ENCODE measurements at regions not wholly inside any gene's neighbourhood (a gene's known extent, or its start where the extent isn't known, plus 50 kb on each side); places are given as distances from the start of the nearest gene placed in this dataset.

GRCh38 chr5:110909415-110909814, 162.1 kb upstream of the TSLP start:
- no peak for DNase-seq
- peaks cover 2% of the 10 kb centered on the region for H3K9me3 Mint-ChIP-seq
- no peaks in the 10 kb centered on the region for H3K36me3 Mint-ChIP-seq (ENCODE audit: low read depth)
- intact Hi-C loops (cut with micrococcal nuclease) = no loop called here
- no peak overlapping the region for H3K27ac Mint-ChIP-seq
- H3K27me3 Mint-ChIP-seq (ENCODE audit: low read depth) = peaks cover 6% of the 10 kb centered on the region
- H3K4me3 Mint-ChIP-seq = no peak overlapping the region
- CTCF ChIA-PET = no interaction called here
- H3K4me1 Mint-ChIP-seq (ENCODE audit: low read depth) = no peaks in the 10 kb centered on the region

GRCh38 chr5:110909950-110910349, 161.6 kb upstream of the TSLP start:
- Mint-ChIP-seq H3K9me3 (peaks cover 2% of the 10 kb centered on the region), H3K27ac (no peak overlapping the region), H3K4me1 (ENCODE audit: low read depth) (no peaks in the 10 kb centered on the region), H3K36me3 (ENCODE audit: low read depth) (no peaks in the 10 kb centered on the region), H3K27me3 (ENCODE audit: low read depth) (peaks cover 6% of the 10 kb centered on the region), H3K4me3 (no peak overlapping the region)
- CTCF ChIA-PET = no interaction called here
- no peak for DNase-seq
- intact Hi-C loops (cut with micrococcal nuclease) = no loop called here

GRCh38 chr5:110913221-110913620, 158.3 kb upstream of the TSLP start:
- H3K27me3 Mint-ChIP-seq (ENCODE audit: low read depth) = peaks cover 3% of the 10 kb centered on the region
- intact Hi-C loops (cut with micrococcal nuclease) = no loop called here
- DNase-seq = no peak
- no peaks in the 10 kb centered on the region for H3K4me1 Mint-ChIP-seq (ENCODE audit: low read depth)
- no peaks in the 10 kb centered on the region for H3K9me3 Mint-ChIP-seq
- no peak overlapping the region for H3K27ac Mint-ChIP-seq
- CTCF ChIA-PET = no interaction called here
- H3K4me3 Mint-ChIP-seq = no peak overlapping the region
- H3K36me3 Mint-ChIP-seq (ENCODE audit: low read depth) = no peaks in the 10 kb centered on the region

GRCh38 chr5:110916381-110917049, 155.0 kb upstream of the TSLP start:
- peaks cover 7% of the 10 kb centered on the region for H3K27me3 Mint-ChIP-seq (ENCODE audit: low read depth)
- CTCF ChIA-PET = no interaction called here

GRCh38 chr5:110917161-110917875, 154.2 kb upstream of the TSLP start:
- Mint-ChIP-seq H3K9me3 (no peaks in the 10 kb centered on the region), H3K4me1 (ENCODE audit: low read depth) (no peaks in the 10 kb centered on the region), H3K4me3 (no peak overlapping the region), H3K27me3 (ENCODE audit: low read depth) (peaks cover 7% of the 10 kb centered on the region), H3K27ac (no peak overlapping the region), H3K36me3 (ENCODE audit: low read depth) (no peaks in the 10 kb centered on the region)
- DNase-seq = no peak
- intact Hi-C loops (cut with micrococcal nuclease) = no loop called here
- CTCF ChIA-PET = no interaction called here

More at GRCh38 chr5:110916381-110917049, 155.0 kb upstream of the TSLP start:
- Mint-ChIP-seq H3K4me1 (ENCODE audit: low read depth) (no peaks in the 10 kb centered on the region), H3K27ac (no peak overlapping the region), H3K9me3 (no peaks in the 10 kb centered on the region), H3K4me3 (no peak overlapping the region), H3K36me3 (ENCODE audit: low read depth) (no peaks in the 10 kb centered on the region)
- intact Hi-C loops (cut with micrococcal nuclease) = no loop called here
- DNase-seq = no peak

GRCh38 chr5:110918683-110919082, 152.8 kb upstream of the TSLP start:
- Mint-ChIP-seq H3K4me3 (no peak overlapping the region), H3K9me3 (no peaks in the 10 kb centered on the region), H3K4me1 (ENCODE audit: low read depth) (no peaks in the 10 kb centered on the region), H3K27ac (no peak overlapping the region), H3K27me3 (ENCODE audit: low read depth) (peaks cover 7% of the 10 kb centered on the region), H3K36me3 (ENCODE audit: low read depth) (no peaks in the 10 kb centered on the region)
- CTCF ChIA-PET = no interaction called here
- no peak for DNase-seq
- intact Hi-C loops (cut with micrococcal nuclease) = no loop called here

GRCh38 chr5:110923971-110924370, 147.5 kb upstream of the TSLP start:
- Mint-ChIP-seq H3K36me3 (ENCODE audit: low read depth) (no peaks in the 10 kb centered on the region), H3K4me3 (no peak overlapping the region), H3K4me1 (ENCODE audit: low read depth) (no peaks in the 10 kb centered on the region), H3K9me3 (no peaks in the 10 kb centered on the region), H3K27ac (no peak overlapping the region), H3K27me3 (ENCODE audit: low read depth) (peaks cover 5% of the 10 kb centered on the region)
- intact Hi-C loops (cut with micrococcal nuclease) = no loop called here
- CTCF ChIA-PET = no interaction called here
- DNase-seq = no peak

- no peaks in the 10 kb centered on the region for H3K36me3 Mint-ChIP-seq (ENCODE audit: low read depth)
- H3K4me3 Mint-ChIP-seq = no peak overlapping the region
- no peak for DNase-seq
- intact Hi-C loops (cut with micrococcal nuclease) = no loop called here
- no peaks in the 10 kb centered on the region for H3K9me3 Mint-ChIP-seq
- no peak overlapping the region for H3K27ac Mint-ChIP-seq
- no peaks in the 10 kb centered on the region for H3K27me3 Mint-ChIP-seq (ENCODE audit: low read depth)
- no peaks in the 10 kb centered on the region for H3K4me1 Mint-ChIP-seq (ENCODE audit: low read depth)
- CTCF ChIA-PET = no interaction called here
Measured at GRCh38 chr5:110925398-110925797, 146.1 kb upstream of the TSLP start.

GRCh38 chr5:110925916-110926315, 145.6 kb upstream of the TSLP start:
- no peaks in the 10 kb centered on the region for H3K9me3 Mint-ChIP-seq
- peaks cover under 1% of the 10 kb centered on the region for H3K27me3 Mint-ChIP-seq (ENCODE audit: low read depth)
- no peak overlapping the region for H3K4me3 Mint-ChIP-seq
- no peak for DNase-seq
- no peaks in the 10 kb centered on the region for H3K4me1 Mint-ChIP-seq (ENCODE audit: low read depth)
- no peaks in the 10 kb centered on the region for H3K36me3 Mint-ChIP-seq (ENCODE audit: low read depth)
- intact Hi-C loops (cut with micrococcal nuclease) = no loop called here
- CTCF ChIA-PET = no interaction called here
- H3K27ac Mint-ChIP-seq = no peak overlapping the region

- H3K4me3 Mint-ChIP-seq = no peak overlapping the region
- DNase-seq = no peak
- no peaks in the 10 kb centered on the region for H3K4me1 Mint-ChIP-seq (ENCODE audit: low read depth)
- intact Hi-C loops (cut with micrococcal nuclease) = no loop called here
- CTCF ChIA-PET = interaction anchor here (0.7 kb wide), 1 partner anchor 721 kb away, joined by 3 read pairs; no protein-coding TSS in a partner anchor
- H3K36me3 Mint-ChIP-seq (ENCODE audit: low read depth) = no peaks in the 10 kb centered on the region
- peaks cover 17% of the 10 kb centered on the region for H3K27me3 Mint-ChIP-seq (ENCODE audit: low read depth)
- no peak overlapping the region for H3K27ac Mint-ChIP-seq
- H3K9me3 Mint-ChIP-seq = no peaks in the 10 kb centered on the region
Measured at GRCh38 chr5:110932755-110933488, 138.6 kb upstream of the TSLP start.

GRCh38 chr5:110940136-110940535, 131.4 kb upstream of the TSLP start:
- CTCF ChIA-PET = no interaction called here
- H3K9me3 Mint-ChIP-seq = no peaks in the 10 kb centered on the region
- no peaks in the 10 kb centered on the region for H3K4me1 Mint-ChIP-seq (ENCODE audit: low read depth)
- H3K36me3 Mint-ChIP-seq (ENCODE audit: low read depth) = no peaks in the 10 kb centered on the region
- intact Hi-C loops (cut with micrococcal nuclease) = no loop called here
- H3K4me3 Mint-ChIP-seq = no peak overlapping the region
- no peak for DNase-seq
- peaks cover 14% of the 10 kb centered on the region for H3K27me3 Mint-ChIP-seq (ENCODE audit: low read depth)
- no peak overlapping the region for H3K27ac Mint-ChIP-seq

- DNase-seq = no peak
- Mint-ChIP-seq H3K36me3 (ENCODE audit: low read depth) (no peaks in the 10 kb centered on the region), H3K4me3 (no peak overlapping the region), H3K27me3 (ENCODE audit: low read depth) (peaks cover 7% of the 10 kb centered on the region), H3K9me3 (no peaks in the 10 kb centered on the region), H3K27ac (no peak overlapping the region), H3K4me1 (ENCODE audit: low read depth) (no peaks in the 10 kb centered on the region)
- intact Hi-C loops (cut with micrococcal nuclease) = no loop called here
- CTCF ChIA-PET = no interaction called here
Measured at GRCh38 chr5:110945874-110946436, 125.6 kb upstream of the TSLP start.

Measured in activated naive CD4-positive, alpha-beta T cell treated with anti-CD3 and anti-CD28 coated beads for 36 hours (primary cell).